Activated CD4-positive, alpha-beta T cell treated with anti-CD3 and anti-CD28 coated beads for 36 hours (primary cell): ENCODE measurements at regions not wholly inside any gene's neighbourhood (a gene's known extent, or its start where the extent isn't known, plus 50 kb on each side); places are given as distances from the start of the nearest gene placed in this dataset.
"Not testable (repeated sequence)": the region's sequence is repeated elsewhere in the genome, so short reads cannot be mapped to it uniquely, and the experiment has no call there.

Source experiments
- ATAC-seq: fragments of 200-7000 bp; cut with Tn5 transposase; one replicate; pipeline ENCODE4 v1.10.0; 2021; ENCODE audit warnings: mild to moderate bottlenecking, moderate library complexity
- CTCF ChIA-PET: fragments of 350-600 bp; sonication (Branson Sonifier 250); formaldehyde crosslinking; loops from one replicate; lab custom pipeline; 2021; ENCODE audit warnings: antibody characterized with exemption; lab: Charles Lee
- POLR2A ChIA-PET: fragments of 350-600 bp; sonication (Branson Sonifier 250); formaldehyde crosslinking; loops from one replicate; lab custom pipeline; 2021; ENCODE audit warnings: antibody characterized with exemption, inconsistent platforms; lab: Charles Lee
- DNase-seq: peaks from one replicate; pipeline ENCODE4 v3.0.0-alpha.2; 2020
- H3K27ac Mint-ChIP-seq: one replicate; pipeline ENCODE4 v1.8.0; 2021; ENCODE audit warnings: mixed read lengths
- H3K27me3 Mint-ChIP-seq: one replicate; pipeline ENCODE4 v1.8.0; 2021; ENCODE audit warnings: mixed read lengths
- H3K36me3 Mint-ChIP-seq: one replicate; pipeline ENCODE4 v1.8.0; 2021; ENCODE audit warnings: low read depth, mixed read lengths
- H3K4me1 Mint-ChIP-seq: one replicate; pipeline ENCODE4 v1.8.0; 2021; ENCODE audit warnings: mixed read lengths
- H3K4me3 Mint-ChIP-seq: one replicate; pipeline ENCODE4 v1.8.0; 2021; ENCODE audit warnings: mild to moderate bottlenecking, moderate library complexity, mixed read lengths
- H3K9me3 Mint-ChIP-seq: one replicate; pipeline ENCODE4 v1.8.0; 2021; ENCODE audit warnings: low read depth, mixed read lengths
- intact Hi-C, 2 experiments: fragments of 100-400 bp; cut with DNase I in 1 of 2; cut with micrococcal nuclease in 1 of 2; formaldehyde crosslinking; loops; one replicate each; pipeline versions ENCODE4 v1.14.2 to v1.15.1; 2022 to 2024; cut with DNase I, micrococcal nuclease

GRCh38 chr1:80310703-80311245, 1304.2 kb upstream of the ADGRL4 start:
- Mint-ChIP-seq H3K4me1 (no peaks in the 10 kb centered on the region), H3K9me3 (peaks cover 6% of the 10 kb centered on the region), H3K4me3 (no peak overlapping the region), H3K27me3 (no peaks in the 10 kb centered on the region), H3K27ac (no peak overlapping the region), H3K36me3 (no peaks in the 10 kb centered on the region)
- ChIA-PET POLR2A (no interaction called here), CTCF (interaction anchor here (0.9 kb wide), 1 partner anchor 9 kb away, joined by 3 read pairs; no protein-coding TSS in a partner anchor)
- DNase-seq (no peak), ATAC-seq (no peak)
- intact Hi-C loops, result no loop called here

GRCh38 chr1:80305466-80305865, 1298.9 kb upstream of the ADGRL4 start:
- ATAC-seq, result no peak
- H3K4me3 Mint-ChIP-seq, result no peak overlapping the region
- H3K27ac Mint-ChIP-seq, result no peak overlapping the region
- ChIA-PET CTCF (no interaction called here), POLR2A (no interaction called here)
- peaks cover 5% of the 10 kb centered on the region for H3K9me3 Mint-ChIP-seq
- intact Hi-C loops, result no loop called here
- H3K4me1 Mint-ChIP-seq, result no peaks in the 10 kb centered on the region
- no peak for DNase-seq
- no peaks in the 10 kb centered on the region for H3K36me3 Mint-ChIP-seq
- no peaks in the 10 kb centered on the region for H3K27me3 Mint-ChIP-seq

GRCh38 chr1:80293818-80294217, 1287.3 kb upstream of the ADGRL4 start:
- Mint-ChIP-seq H3K4me3 (no peak overlapping the region), H3K27ac (no peak overlapping the region), H3K9me3 (peaks cover 9% of the 10 kb centered on the region), H3K36me3 (no peaks in the 10 kb centered on the region), H3K4me1 (no peaks in the 10 kb centered on the region), H3K27me3 (no peaks in the 10 kb centered on the region)
- intact Hi-C loops, result no loop called here
- POLR2A ChIA-PET, result no interaction called here
- CTCF ChIA-PET, result no interaction called here
- DNase-seq, result no peak
- ATAC-seq, result no peak

- intact Hi-C loops, POLR2A ChIA-PET, H3K4me1 Mint-ChIP-seq, H3K4me3 Mint-ChIP-seq, H3K27ac Mint-ChIP-seq, CTCF ChIA-PET, H3K9me3 Mint-ChIP-seq, ATAC-seq, H3K36me3 Mint-ChIP-seq, H3K27me3 Mint-ChIP-seq, DNase-seq: not testable (repeated sequence)
These were observed 1282.2 kb upstream of the ADGRL4 start for GRCh38 chr1:80288750-80289149.

- no peak for ATAC-seq
- CTCF ChIA-PET, result no interaction called here
- H3K4me1 Mint-ChIP-seq, result no peaks in the 10 kb centered on the region
These were observed 1276.0 kb upstream of the ADGRL4 start for GRCh38 chr1:80282536-80282935.

GRCh38 chr1:80278936-80279335, 1272.4 kb upstream of the ADGRL4 start:
- Mint-ChIP-seq H3K27ac (no peak overlapping the region), H3K27me3 (no peaks in the 10 kb centered on the region), H3K9me3 (peaks cover 8% of the 10 kb centered on the region), H3K4me1 (no peaks in the 10 kb centered on the region), H3K36me3 (no peaks in the 10 kb centered on the region), H3K4me3 (no peak overlapping the region)
- ATAC-seq (no peak), DNase-seq (no peak)
- CTCF ChIA-PET, result no interaction called here
- POLR2A ChIA-PET, result interaction anchor here (0.6 kb wide), 1 partner anchor 449 kb away, joined by 3 read pairs; no protein-coding TSS in a partner anchor
- intact Hi-C loops, result no loop called here

More at GRCh38 chr1:80282536-80282935, 1276.0 kb upstream of the ADGRL4 start:
- intact Hi-C loops, result no loop called here
- H3K36me3 Mint-ChIP-seq, result no peaks in the 10 kb centered on the region
- no peak for DNase-seq
- H3K27me3 Mint-ChIP-seq, result no peaks in the 10 kb centered on the region
- no peak overlapping the region for H3K27ac Mint-ChIP-seq
- peaks cover 5% of the 10 kb centered on the region for H3K9me3 Mint-ChIP-seq
- POLR2A ChIA-PET, result no interaction called here
- no peak overlapping the region for H3K4me3 Mint-ChIP-seq

- no peaks in the 10 kb centered on the region for H3K4me1 Mint-ChIP-seq
- no peak overlapping the region for H3K4me3 Mint-ChIP-seq
- no peak overlapping the region for H3K27ac Mint-ChIP-seq
- ATAC-seq, result no peak
- ChIA-PET CTCF (no interaction called here), POLR2A (no interaction called here)
- H3K9me3 Mint-ChIP-seq, result peaks cover 20% of the 10 kb centered on the region
- intact Hi-C loops, result no loop called here
- DNase-seq, result no peak
- H3K36me3 Mint-ChIP-seq, result no peaks in the 10 kb centered on the region
- H3K27me3 Mint-ChIP-seq, result no peaks in the 10 kb centered on the region
These were observed 1267.7 kb upstream of the ADGRL4 start for GRCh38 chr1:80274256-80274655.

- Mint-ChIP-seq H3K27me3 (no peaks in the 10 kb centered on the region), H3K36me3 (no peaks in the 10 kb centered on the region), H3K9me3 (peaks cover 22% of the 10 kb centered on the region), H3K27ac (no peak overlapping the region), H3K4me3 (no peak overlapping the region), H3K4me1 (no peaks in the 10 kb centered on the region)
- ChIA-PET CTCF (no interaction called here), POLR2A (no interaction called here)
- intact Hi-C loops, result no loop called here
- DNase-seq (no peak), ATAC-seq (no peak)
These were observed 1266.0 kb upstream of the ADGRL4 start for GRCh38 chr1:80272495-80272894.

- Mint-ChIP-seq H3K27me3 (no peaks in the 10 kb centered on the region), H3K4me1 (no peaks in the 10 kb centered on the region), H3K9me3 (peaks cover 24% of the 10 kb centered on the region), H3K36me3 (no peaks in the 10 kb centered on the region), H3K4me3 (no peak overlapping the region), H3K27ac (no peak overlapping the region)
- POLR2A ChIA-PET, result no interaction called here
- CTCF ChIA-PET, result no interaction called here
- no peak for DNase-seq
- intact Hi-C loops, result no loop called here
- no peak for ATAC-seq
These were observed 1252.1 kb upstream of the ADGRL4 start for GRCh38 chr1:80258659-80259058.

GRCh38 chr1:80251591-80251990, 1245.1 kb upstream of the ADGRL4 start:
- Mint-ChIP-seq H3K27me3 (no peaks in the 10 kb centered on the region), H3K4me3 (no peak overlapping the region), H3K4me1 (no peaks in the 10 kb centered on the region), H3K9me3 (peaks cover 6% of the 10 kb centered on the region), H3K27ac (no peak overlapping the region), H3K36me3 (no peaks in the 10 kb centered on the region)
- CTCF ChIA-PET, result no interaction called here
- DNase-seq, result no peak
- no peak for ATAC-seq
- intact Hi-C loops, result no loop called here
- POLR2A ChIA-PET, result no interaction called here

- Mint-ChIP-seq H3K4me1 (no peaks in the 10 kb centered on the region), H3K27me3 (no peaks in the 10 kb centered on the region), H3K9me3 (peaks cover 6% of the 10 kb centered on the region), H3K4me3 (no peak overlapping the region), H3K36me3 (no peaks in the 10 kb centered on the region), H3K27ac (no peak overlapping the region)
- ChIA-PET POLR2A (no interaction called here), CTCF (no interaction called here)
- ATAC-seq, result no peak
- no peak for DNase-seq
- intact Hi-C loops, result no loop called here
These were observed 1244.6 kb upstream of the ADGRL4 start for GRCh38 chr1:80251171-80251570.

- ATAC-seq (no peak), DNase-seq (no peak)
- Mint-ChIP-seq H3K27me3 (no peaks in the 10 kb centered on the region), H3K36me3 (no peaks in the 10 kb centered on the region), H3K4me3 (no peak overlapping the region), H3K27ac (no peak overlapping the region), H3K4me1 (no peaks in the 10 kb centered on the region), H3K9me3 (peaks cover 6% of the 10 kb centered on the region)
- intact Hi-C loops, result no loop called here
- POLR2A ChIA-PET, result no interaction called here
- CTCF ChIA-PET, result no interaction called here
These were observed 1244.1 kb upstream of the ADGRL4 start for GRCh38 chr1:80250573-80251168.
